ENCODE measurements at regions not wholly inside any gene's neighbourhood (a gene's known extent, or its start where the extent isn't known, plus 50 kb on each side); places are given as distances from the start of the nearest gene placed in this dataset.

GRCh38 chr6:168989421-168989820 lies 264.2 kb downstream of the THBS2 start:
- Mint-ChIP-seq H3K27me3 (no peaks in the 10 kb centered on the region), H3K36me3 (no peaks in the 10 kb centered on the region), H3K4me1 (ENCODE audit: unreplicated experiment) (peaks cover 8% of the 10 kb centered on the region), H3K9me3 (peaks cover 6% of the 10 kb centered on the region), H3K27ac (no peak overlapping the region), H3K4me3 (no peak overlapping the region)
- TF ChIP-seq, protein P1, sequence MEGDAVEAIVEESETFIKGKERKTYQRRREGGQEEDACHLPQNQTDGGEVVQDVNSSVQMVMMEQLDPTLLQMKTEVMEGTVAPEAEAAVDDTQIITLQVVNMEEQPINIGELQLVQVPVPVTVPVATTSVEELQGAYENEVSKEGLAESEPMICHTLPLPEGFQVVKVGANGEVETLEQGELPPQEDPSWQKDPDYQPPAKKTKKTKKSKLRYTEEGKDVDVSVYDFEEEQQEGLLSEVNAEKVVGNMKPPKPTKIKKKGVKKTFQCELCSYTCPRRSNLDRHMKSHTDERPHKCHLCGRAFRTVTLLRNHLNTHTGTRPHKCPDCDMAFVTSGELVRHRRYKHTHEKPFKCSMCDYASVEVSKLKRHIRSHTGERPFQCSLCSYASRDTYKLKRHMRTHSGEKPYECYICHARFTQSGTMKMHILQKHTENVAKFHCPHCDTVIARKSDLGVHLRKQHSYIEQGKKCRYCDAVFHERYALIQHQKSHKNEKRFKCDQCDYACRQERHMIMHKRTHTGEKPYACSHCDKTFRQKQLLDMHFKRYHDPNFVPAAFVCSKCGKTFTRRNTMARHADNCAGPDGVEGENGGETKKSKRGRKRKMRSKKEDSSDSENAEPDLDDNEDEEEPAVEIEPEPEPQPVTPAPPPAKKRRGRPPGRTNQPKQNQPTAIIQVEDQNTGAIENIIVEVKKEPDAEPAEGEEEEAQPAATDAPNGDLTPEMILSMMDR (conservative IDR thresholded peaks at IDR 0.05) = no peak
- no peak for DNase-seq (ENCODE audit: extremely low spot score, unreplicated experiment)

DNA sequence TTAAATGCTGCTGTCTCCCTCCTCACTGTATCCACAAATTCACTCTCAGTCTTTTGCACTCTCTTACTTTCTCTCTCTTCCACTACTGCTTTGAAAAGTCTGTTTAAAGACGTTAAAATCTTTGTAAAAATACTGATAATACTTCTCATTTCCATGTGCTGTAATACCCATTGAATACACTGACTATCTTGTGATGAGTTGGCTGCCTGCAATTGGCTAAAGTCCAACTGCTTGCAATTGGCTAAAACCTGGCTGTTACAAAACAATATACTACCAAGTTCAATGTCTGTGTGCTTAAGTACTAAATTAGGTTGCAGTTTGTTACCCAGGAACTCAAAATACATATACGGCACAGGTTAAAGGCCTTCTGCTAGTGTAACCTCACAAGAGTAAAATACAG lies 264.8 kb downstream of the THBS2 start:
- Mint-ChIP-seq H3K4me3 (no peak overlapping the region), H3K4me1 (ENCODE audit: unreplicated experiment) (peaks cover 8% of the 10 kb centered on the region), H3K9me3 (peaks cover 6% of the 10 kb centered on the region), H3K27ac (no peak overlapping the region), H3K36me3 (no peaks in the 10 kb centered on the region), H3K27me3 (no peaks in the 10 kb centered on the region)
- TF ChIP-seq, protein P1 (conservative IDR thresholded peaks at IDR 0.05) = no peak
- DNase-seq (ENCODE audit: extremely low spot score, unreplicated experiment) = no peak

- H3K36me3 Mint-ChIP-seq = no peaks in the 10 kb centered on the region
- H3K9me3 Mint-ChIP-seq = peaks cover 6% of the 10 kb centered on the region
- no peak for DNase-seq (ENCODE audit: extremely low spot score, unreplicated experiment)
- H3K27ac Mint-ChIP-seq = no peak overlapping the region
- TF ChIP-seq, protein P1 (conservative IDR thresholded peaks at IDR 0.05) = no peak
- H3K4me1 Mint-ChIP-seq (ENCODE audit: unreplicated experiment) = peaks cover 8% of the 10 kb centered on the region
- H3K4me3 Mint-ChIP-seq = no peak overlapping the region
- no peaks in the 10 kb centered on the region for H3K27me3 Mint-ChIP-seq
Observed at GRCh38 chr6:168988280-168988679, 265.4 kb downstream of the THBS2 start.

GRCh38 chr6:168985705-168986104 lies 267.9 kb downstream of the THBS2 start:
- Mint-ChIP-seq H3K9me3 (no peaks in the 10 kb centered on the region), H3K4me1 (ENCODE audit: unreplicated experiment) (no peaks in the 10 kb centered on the region), H3K36me3 (no peaks in the 10 kb centered on the region), H3K27me3 (peaks cover 3% of the 10 kb centered on the region), H3K4me3 (no peak overlapping the region), H3K27ac (no peak overlapping the region)
- TF ChIP-seq, protein P1 (conservative IDR thresholded peaks at IDR 0.05) = no peak
- no peak for DNase-seq (ENCODE audit: extremely low spot score, unreplicated experiment)

- Mint-ChIP-seq H3K27ac (no peak overlapping the region), H3K4me3 (no peak overlapping the region), H3K4me1 (ENCODE audit: unreplicated experiment) (no peaks in the 10 kb centered on the region), H3K27me3 (peaks cover 3% of the 10 kb centered on the region), H3K9me3 (no peaks in the 10 kb centered on the region), H3K36me3 (no peaks in the 10 kb centered on the region)
- TF ChIP-seq, protein P1 (conservative IDR thresholded peaks at IDR 0.05) = no peak
- no peak for DNase-seq (ENCODE audit: extremely low spot score, unreplicated experiment)
Observed at GRCh38 chr6:168983925-168984324, 269.7 kb downstream of the THBS2 start.

DNA sequence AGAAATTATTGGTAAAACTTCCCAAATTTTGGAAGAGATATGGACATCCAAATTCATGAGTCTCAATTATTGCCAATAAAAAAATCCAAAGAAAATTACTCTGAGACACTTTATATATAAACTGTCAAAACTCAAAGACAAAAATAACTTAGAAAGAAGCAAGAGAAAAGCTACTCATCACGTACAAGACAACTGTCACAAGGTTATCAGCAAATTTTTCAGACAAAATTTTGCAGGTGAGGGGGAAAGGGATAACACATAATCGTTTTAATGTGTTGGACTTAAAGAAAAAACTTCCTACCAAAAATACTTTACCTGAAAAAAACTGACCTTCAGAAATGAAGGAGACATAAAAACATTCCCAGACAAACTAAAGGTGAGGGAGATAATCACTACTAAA lies 272.5 kb downstream of the THBS2 start:
- Mint-ChIP-seq H3K4me1 (ENCODE audit: unreplicated experiment) (no peaks in the 10 kb centered on the region), H3K27ac (no peak overlapping the region), H3K9me3 (no peaks in the 10 kb centered on the region), H3K27me3 (peaks cover 3% of the 10 kb centered on the region), H3K36me3 (no peaks in the 10 kb centered on the region), H3K4me3 (no peak overlapping the region)
- TF ChIP-seq, protein P1 (conservative IDR thresholded peaks at IDR 0.05) = no peak
- DNase-seq (ENCODE audit: extremely low spot score, unreplicated experiment) = no peak

All from type B pancreatic cell (in vitro differentiated cells).